Activated B cell treated with CpG ODN at 0.5 μM for 24 hours (primary cell): ENCODE measurements at regions not wholly inside any gene's neighbourhood (a gene's known extent, or its start where the extent isn't known, plus 50 kb on each side); places are given as distances from the start of the nearest gene placed in this dataset.
"Not testable (repeated sequence)": the region's sequence is repeated elsewhere in the genome, so short reads cannot be mapped to it uniquely, and the experiment has no call there.

Experiments
- ATAC-seq: fragments of 200-7000 bp; cut with Tn5 transposase; one replicate; pipeline ENCODE4 v1.10.0; 2021; ENCODE audit warnings: low read depth, mild to moderate bottlenecking, moderate library complexity
- CTCF ChIA-PET: fragments of 350-600 bp; sonication (Branson Sonifier 250); formaldehyde crosslinking; loops from one replicate; lab custom pipeline; 2021; ENCODE audit warnings: antibody characterized with exemption; lab: Charles Lee
- POLR2A ChIA-PET: fragments of 350-600 bp; sonication (Branson Sonifier 250); formaldehyde crosslinking; loops from one replicate; lab custom pipeline; 2021; ENCODE audit warnings: antibody characterized with exemption; lab: Charles Lee
- DNase-seq: peaks from one replicate; pipeline ENCODE4 v3.0.0; 2022
- H3K27ac Mint-ChIP-seq: one replicate; pipeline ENCODE4 v1.8.0; 2020; ENCODE audit warnings: mixed read lengths
- H3K27me3 Mint-ChIP-seq: one replicate; pipeline ENCODE4 v1.8.0; 2021; ENCODE audit warnings: mixed read lengths
- H3K36me3 Mint-ChIP-seq: one replicate; pipeline ENCODE4 v1.8.0; 2021; ENCODE audit warnings: low read depth, mixed read lengths
- H3K4me1 Mint-ChIP-seq: one replicate; pipeline ENCODE4 v1.8.0; 2021; ENCODE audit warnings: mixed read lengths
- H3K4me3 Mint-ChIP-seq: one replicate; pipeline ENCODE4 v1.8.0; 2020; ENCODE audit warnings: mild to moderate bottlenecking, mixed read lengths
- H3K9me3 Mint-ChIP-seq: one replicate; pipeline ENCODE4 v1.8.0; 2020; ENCODE audit warnings: mixed read lengths
- CTCF ChIP-seq: fragments of 200-600 bp; IDR thresholded peaks from one replicate; pipeline ENCODE4 v1.8.0; 2022; ENCODE audit warnings: antibody characterized with exemption, mild to moderate bottlenecking
- intact Hi-C: fragments of 100-400 bp; cut with micrococcal nuclease; formaldehyde crosslinking; loops from one replicate; pipeline ENCODE4 v1.15.1; 2024

- POLR2A ChIA-PET: no interaction called here
- DNase-seq: no peak
- Mint-ChIP-seq H3K36me3 (no peaks in the 10 kb centered on the region), H3K27me3 (no peaks in the 10 kb centered on the region), H3K4me1 (no peaks in the 10 kb centered on the region), H3K27ac (no peak overlapping the region), H3K9me3 (peaks cover 14% of the 10 kb centered on the region), H3K4me3 (no peak overlapping the region)
- intact Hi-C loops: no loop called here
- CTCF ChIA-PET: no interaction called here
- no peak for ATAC-seq
- TF ChIP-seq CTCF: no peak
These were observed 1131.4 kb downstream of the SORCS1 start for GRCh38 chr10:106033065-106033464.

GRCh38 chr10:106032450-106033002 is 1132.0 kb downstream of the SORCS1 start:
- H3K4me3 Mint-ChIP-seq: no peak overlapping the region
- peaks cover 12% of the 10 kb centered on the region for H3K9me3 Mint-ChIP-seq
- H3K36me3 Mint-ChIP-seq: no peaks in the 10 kb centered on the region
- H3K27ac Mint-ChIP-seq: no peak overlapping the region
- ChIA-PET POLR2A (no interaction called here), CTCF (no interaction called here)
- DNase-seq (no peak), ATAC-seq (no peak)
- intact Hi-C loops: no loop called here
- H3K27me3 Mint-ChIP-seq: no peaks in the 10 kb centered on the region
- no peaks in the 10 kb centered on the region for H3K4me1 Mint-ChIP-seq
- TF ChIP-seq CTCF: no peak

- CTCF ChIA-PET: no interaction called here
- H3K36me3 Mint-ChIP-seq: no peaks in the 10 kb centered on the region
- no peaks in the 10 kb centered on the region for H3K27me3 Mint-ChIP-seq
- no peak for ATAC-seq
- intact Hi-C loops: no loop called here
- H3K4me3 Mint-ChIP-seq: no peak overlapping the region
- no peak overlapping the region for H3K27ac Mint-ChIP-seq
- peaks cover 3% of the 10 kb centered on the region for H3K9me3 Mint-ChIP-seq
- H3K4me1 Mint-ChIP-seq: no peaks in the 10 kb centered on the region
- no peak for TF ChIP-seq CTCF
- POLR2A ChIA-PET: no interaction called here
- DNase-seq: no peak
These were observed 1137.3 kb downstream of the SORCS1 start for GRCh38 chr10:106027240-106027639.

- Mint-ChIP-seq H3K27me3 (no peaks in the 10 kb centered on the region), H3K4me1 (no peaks in the 10 kb centered on the region), H3K36me3 (no peaks in the 10 kb centered on the region), H3K9me3 (peaks cover 9% of the 10 kb centered on the region), H3K27ac (no peak overlapping the region), H3K4me3 (no peak overlapping the region)
- ChIA-PET CTCF (no interaction called here), POLR2A (no interaction called here)
- intact Hi-C loops: no loop called here
- DNase-seq: no peak
- no peak for ATAC-seq
- TF ChIP-seq CTCF: no peak
These were observed 1139.2 kb downstream of the SORCS1 start for GRCh38 chr10:106025208-106025811.

DNA sequence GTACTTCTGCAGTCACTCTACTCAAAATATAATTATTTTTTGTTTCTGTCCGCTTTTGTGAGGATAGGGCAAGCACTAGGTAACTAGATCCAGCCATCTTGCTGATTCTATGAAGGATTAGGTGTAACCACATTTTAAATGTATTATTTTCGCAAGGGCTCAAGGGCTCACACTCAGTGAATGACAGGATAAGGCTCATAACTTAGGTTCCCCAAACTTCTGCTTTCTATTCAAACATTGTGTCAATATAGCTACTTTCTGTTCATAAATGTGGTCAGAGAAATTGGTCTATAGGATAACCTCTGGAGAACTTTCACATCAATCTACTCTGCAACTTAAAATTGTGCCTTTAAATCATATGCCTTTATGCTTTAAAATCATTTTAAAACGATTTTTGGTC is 1141.2 kb downstream of the SORCS1 start:
- TF ChIP-seq CTCF: no peak
- POLR2A ChIA-PET: no interaction called here
- Mint-ChIP-seq H3K4me3 (no peak overlapping the region), H3K9me3 (peaks cover 6% of the 10 kb centered on the region), H3K4me1 (no peaks in the 10 kb centered on the region), H3K27me3 (no peaks in the 10 kb centered on the region), H3K36me3 (no peaks in the 10 kb centered on the region), H3K27ac (no peak overlapping the region)
- ATAC-seq: no peak
- no peak for DNase-seq
- CTCF ChIA-PET: no interaction called here
- intact Hi-C loops: no loop called here

GRCh38 chr10:106019559-106019958 is 1144.9 kb downstream of the SORCS1 start:
- H3K27ac Mint-ChIP-seq, H3K9me3 Mint-ChIP-seq, H3K36me3 Mint-ChIP-seq, H3K4me1 Mint-ChIP-seq, ATAC-seq, intact Hi-C loops, H3K4me3 Mint-ChIP-seq, DNase-seq, H3K27me3 Mint-ChIP-seq, POLR2A ChIA-PET, CTCF ChIA-PET: not testable (repeated sequence)

GRCh38 chr10:106015369-106016199 is 1148.9 kb downstream of the SORCS1 start:
- H3K36me3 Mint-ChIP-seq, intact Hi-C loops, H3K27me3 Mint-ChIP-seq, H3K4me1 Mint-ChIP-seq, POLR2A ChIA-PET, H3K27ac Mint-ChIP-seq, ATAC-seq, DNase-seq, H3K4me3 Mint-ChIP-seq, CTCF ChIA-PET, H3K9me3 Mint-ChIP-seq: not testable (repeated sequence)
